SK-N-SH (cell line): ENCODE measurements at regions not wholly inside any gene's neighbourhood (a gene's known extent, or its start where the extent isn't known, plus 50 kb on each side); places are given as distances from the start of the nearest gene placed in this dataset.
A peak's percentile ranks its signal among the peaks of the same experiment; 100 is the strongest.

Experiments used
- CTCF ChIA-PET: fragments of 300-600, 350-600 bp; formaldehyde crosslinking; extraction: SDS; loops from one replicate; lab custom pipeline; 2021; lab: Yijun Ruan, JAX
- POLR2A ChIA-PET: fragments of 350-600 bp; sonication (Branson Sonifier 250); formaldehyde crosslinking; extraction: SDS; loops from one replicate; lab custom pipeline; 2020; ENCODE audit warnings: antibody characterized with exemption, inconsistent platforms; lab: Yijun Ruan, JAX
- DNase-seq: peaks from one replicate; pipeline ENCODE4 v3.0.0; 2012
- H2AFZ ChIP-seq: fragments of 200-600 bp; sonication (generic); 2 replicates; pipeline ENCODE4 v1.8.1; 2016; ENCODE audit warnings: antibody characterized with exemption, mild to moderate bottlenecking, low read depth
- H3F3A ChIP-seq: fragments of 200-600 bp; sonication (generic); replicated peaks from 2 replicates; pipeline ENCODE3; 2016; ENCODE audit warnings: antibody characterized with exemption, mild to moderate bottlenecking; ENCODE audit not compliant: insufficient read depth
- H3K27ac ChIP-seq, 2 experiments: fragments of 200-500 bp in 1 of 2; fragments of 200-600 bp in 1 of 2; sonication (Bioruptor generic) in 1 of 2; sonication (generic), shearing (Covaris generic) in 1 of 2; 2 replicates each; pipeline versions ENCODE4 v1.5.1 to v1.6.1; 2014 to 2016; ENCODE audit warnings: low read depth in 2 of 2, inconsistent platforms in 1 of 2, low read length in 1 of 2, mild to moderate bottlenecking in 1 of 2, mixed read lengths in 1 of 2
- H3K27me3 ChIP-seq: fragments of 200-600 bp; sonication (generic), shearing (Covaris generic); 2 replicates; pipeline ENCODE4 v1.6.1; 2016; ENCODE audit warnings: mixed run types; ENCODE audit not compliant: insufficient read depth
- H3K36me3 ChIP-seq, 2 experiments: fragments of 200-500 bp in 1 of 2; fragments of 200-600 bp in 1 of 2; sonication (Bioruptor generic) in 1 of 2; sonication (generic) in 1 of 2; replicated peaks in 1 of 2; 2 replicates each; pipeline versions ENCODE3 to v1.5.1; 2014 to 2016; ENCODE audit warnings: low read length in 1 of 2, mild to moderate bottlenecking in 1 of 2; ENCODE audit not compliant: insufficient read depth in 2 of 2, control insufficient read depth in 1 of 2
- H3K4me1 ChIP-seq, 2 experiments: fragments of 200-500 bp in 1 of 2; fragments of 200-600 bp in 1 of 2; sonication (Bioruptor generic) in 1 of 2; sonication (generic), shearing (Covaris generic) in 1 of 2; 2 replicates each; pipeline versions ENCODE4 v1.5.1 to v1.6.1; 2014 to 2016; ENCODE audit warnings: low read depth in 1 of 2, low read length in 1 of 2, mixed run types in 1 of 2; ENCODE audit not compliant: insufficient read depth in 2 of 2, control insufficient read depth in 1 of 2
- H3K4me2 ChIP-seq: fragments of 200-600 bp; sonication (generic), shearing (Covaris generic); 2 replicates; pipeline ENCODE4 v1.6.1; 2017; ENCODE audit warnings: mixed run types
- H3K4me3 ChIP-seq, 2 experiments: fragments of 200-500 bp in 1 of 2; fragments of 200-600 bp in 1 of 2; sonication (Bioruptor generic) in 1 of 2; sonication (generic), shearing (Covaris generic) in 1 of 2; 2 replicates each; pipeline versions ENCODE4 v1.5.1 to v1.8.1; 2014 to 2016; ENCODE audit warnings: low read depth in 2 of 2, inconsistent platforms in 1 of 2, low read length in 1 of 2, mild to moderate bottlenecking in 1 of 2, mixed read lengths in 1 of 2, moderate library complexity in 1 of 2
- H3K79me2 ChIP-seq: fragments of 200-600 bp; sonication (generic); 2 replicates; pipeline ENCODE4 v1.8.1; 2017; ENCODE audit warnings: mild to moderate bottlenecking; ENCODE audit not compliant: insufficient read depth
- H3K9ac ChIP-seq: fragments of 200-600 bp; sonication (generic); 2 replicates; pipeline ENCODE4 v1.6.1; 2017; ENCODE audit warnings: mixed run types
- H3K9me2 ChIP-seq: fragments of 200-600 bp; sonication (generic); 2 replicates; pipeline ENCODE4 v1.6.1; 2017; ENCODE audit warnings: mixed run types
- H3K9me3 ChIP-seq: fragments of 200-600 bp; sonication (generic); 2 replicates; pipeline ENCODE4 v1.6.1; 2017; ENCODE audit warnings: mixed run types, mild to moderate bottlenecking, moderate library complexity
- H4K20me1 ChIP-seq: fragments of 200-600 bp; sonication (generic); 2 replicates; pipeline ENCODE4 v1.6.1; 2017; ENCODE audit warnings: mild to moderate bottlenecking, mixed run types; ENCODE audit not compliant: insufficient read depth
- CHD2 ChIP-seq: fragments of 150-350 bp; IDR thresholded peaks from 2 replicates; pipeline ENCODE4 v1.6.1; 2018; ENCODE audit warnings: low read length; ENCODE audit not compliant: partially characterized antibody
- ELF1 ChIP-seq: IDR thresholded peaks from 2 replicates; pipeline ENCODE4 v1.4.0; 2012
- EP300 ChIP-seq, 2 experiments: IDR thresholded peaks; 2 replicates each; pipeline versions ENCODE4 v1.4.0 to v1.6.1; 2012; ENCODE audit warnings: borderline replicate concordance in 1 of 2, low read depth in 1 of 2, low read length in 1 of 2
- EZH2phosphoT487 ChIP-seq: fragments of 200-600 bp; sonication (generic); IDR thresholded peaks from 2 replicates; pipeline ENCODE4 v1.6.1; 2017; ENCODE audit warnings: low read depth, mixed run types, mild to moderate bottlenecking, antibody characterized with exemption, moderate library complexity, borderline replicate concordance
- FOSL2 ChIP-seq: IDR thresholded peaks from 2 replicates; pipeline ENCODE4 v1.4.0; 2012; ENCODE audit warnings: low read depth, mild to moderate bottlenecking, moderate library complexity, borderline replicate concordance
- FOXJ3 ChIP-seq: sonication (generic); formaldehyde crosslinking; IDR thresholded peaks from 2 replicates; pipeline ENCODE4 v1.5.1; 2020; ENCODE audit warnings: mild to moderate bottlenecking, missing genetic modification reagents
- FOXM1 ChIP-seq: IDR thresholded peaks from 2 replicates; pipeline ENCODE4 v1.4.0; 2012; ENCODE audit warnings: low read depth, mild to moderate bottlenecking
- JUND ChIP-seq: IDR thresholded peaks from 2 replicates; pipeline ENCODE4 v1.4.0; 2012
- MEF2A ChIP-seq: IDR thresholded peaks from 2 replicates; pipeline ENCODE4 v1.4.0; 2012; ENCODE audit warnings: low read depth, borderline replicate concordance
- MXI1 ChIP-seq: IDR thresholded peaks from 2 replicates; pipeline ENCODE4 v1.6.1; 2012; ENCODE audit warnings: mild to moderate bottlenecking, low read depth, low read length, improper control_type of control experiment
- NRF1 ChIP-seq: IDR thresholded peaks from 2 replicates; pipeline ENCODE4 v1.6.1; 2012; ENCODE audit warnings: low read depth, mild to moderate bottlenecking, low read length
- RXRA ChIP-seq: IDR thresholded peaks from 2 replicates; pipeline ENCODE4 v1.4.0; 2012; ENCODE audit warnings: low read depth, mild to moderate bottlenecking, borderline replicate concordance
- TCF12 ChIP-seq: IDR thresholded peaks from 2 replicates; pipeline ENCODE4 v1.4.0; 2012
- TEAD4 ChIP-seq: IDR thresholded peaks from 2 replicates; pipeline ENCODE4 v1.4.0; 2012; ENCODE audit warnings: mild to moderate bottlenecking, borderline replicate concordance; ENCODE audit not compliant: insufficient read depth
- WGBS: methylation state at CpG from one replicate; pipeline ENCODE4 v1.1.6; 2017; ENCODE audit warnings: low lambda C conversion rate; 5-methylcytosine and 5-hydroxymethylcytosine counted together
- TF ChIP-seq, protein P1 (sequence below): fragments of 200-600 bp; sonication (generic); IDR thresholded peaks from 2 replicates; pipeline ENCODE4 v1.6.1; 2017; ENCODE audit warnings: antibody characterized with exemption, mild to moderate bottlenecking, moderate library complexity
- TF ChIP-seq, protein P2 (sequence below): IDR thresholded peaks from 2 replicates; pipeline ENCODE4 v1.6.1; 2012; ENCODE audit warnings: mild to moderate bottlenecking, low read depth, low read length, moderate library complexity
- TF ChIP-seq, protein P3 (sequence below): IDR thresholded peaks from 2 replicates; pipeline ENCODE4 v1.4.0; 2012; ENCODE audit warnings: low read depth

DNA sequence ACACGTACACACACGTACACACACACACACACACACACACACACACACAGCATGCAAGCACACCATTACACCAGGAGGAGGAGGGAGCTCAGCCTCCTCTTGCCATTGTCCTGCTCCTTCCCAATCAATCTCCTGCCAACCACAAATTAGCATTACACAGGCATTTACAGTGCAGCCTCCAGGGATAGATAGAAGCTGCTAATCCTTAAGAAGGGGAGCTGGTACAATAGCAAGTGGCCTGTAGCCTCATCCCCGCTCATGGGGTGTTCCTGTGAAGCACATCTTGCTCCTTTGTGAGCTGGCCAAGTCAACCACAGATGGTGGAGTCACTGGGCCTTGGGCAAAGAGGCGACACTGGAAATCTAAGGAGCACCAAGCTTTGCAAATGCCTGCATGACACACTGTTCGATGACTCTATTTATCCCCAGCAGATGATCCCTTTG is 110.3 kb upstream of the PKDCC start:
- POLR2A ChIA-PET: interaction anchor here (1.1 to 2.5 kb wide), 4 partner anchors 10 to 109 kb away, joined by 4 to 14 read pairs (median 12); partner anchors contain the start of gene PKDCC
- Histone ChIP-seq H3K9ac (no peak overlapping the region), H3K36me3 (no peaks in the 10 kb centered on the region), H2AFZ (no peak overlapping the region), H3K27me3 (no peaks in the 10 kb centered on the region), H3K4me1 (peaks cover 19 to 33% of the 10 kb centered on the region in 2 experiments; a peak in 3 of 4 replicates), H3F3A (no peaks in the 10 kb centered on the region), H3K9me3 (no peaks in the 10 kb centered on the region), H3K4me3 (no peak overlapping the region)
- WGBS: 64% methylated on average over 4 of the region's 5 CpGs
- DNase-seq: peak; percentile 53
- TF ChIP-seq JUND (no peak), FOXM1 (no peak), RXRA (no peak), MXI1 (no peak), ELF1 (no peak), NRF1 (no peak), EZH2phosphoT487 (no peak), TCF12 (no peak), CHD2 (no peak), MEF2A (no peak), FOSL2 (no peak), EP300 (IDR thresholded peaks at IDR 0.05; ENCODE audit: borderline replicate concordance in 1 of 2, low read depth in 1 of 2, low read length in 1 of 2) (no peak), TEAD4 (no peak), FOXJ3 (no peak)
- TF ChIP-seq, protein P1, sequence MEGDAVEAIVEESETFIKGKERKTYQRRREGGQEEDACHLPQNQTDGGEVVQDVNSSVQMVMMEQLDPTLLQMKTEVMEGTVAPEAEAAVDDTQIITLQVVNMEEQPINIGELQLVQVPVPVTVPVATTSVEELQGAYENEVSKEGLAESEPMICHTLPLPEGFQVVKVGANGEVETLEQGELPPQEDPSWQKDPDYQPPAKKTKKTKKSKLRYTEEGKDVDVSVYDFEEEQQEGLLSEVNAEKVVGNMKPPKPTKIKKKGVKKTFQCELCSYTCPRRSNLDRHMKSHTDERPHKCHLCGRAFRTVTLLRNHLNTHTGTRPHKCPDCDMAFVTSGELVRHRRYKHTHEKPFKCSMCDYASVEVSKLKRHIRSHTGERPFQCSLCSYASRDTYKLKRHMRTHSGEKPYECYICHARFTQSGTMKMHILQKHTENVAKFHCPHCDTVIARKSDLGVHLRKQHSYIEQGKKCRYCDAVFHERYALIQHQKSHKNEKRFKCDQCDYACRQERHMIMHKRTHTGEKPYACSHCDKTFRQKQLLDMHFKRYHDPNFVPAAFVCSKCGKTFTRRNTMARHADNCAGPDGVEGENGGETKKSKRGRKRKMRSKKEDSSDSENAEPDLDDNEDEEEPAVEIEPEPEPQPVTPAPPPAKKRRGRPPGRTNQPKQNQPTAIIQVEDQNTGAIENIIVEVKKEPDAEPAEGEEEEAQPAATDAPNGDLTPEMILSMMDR: no peak
- TF ChIP-seq, protein P2, sequence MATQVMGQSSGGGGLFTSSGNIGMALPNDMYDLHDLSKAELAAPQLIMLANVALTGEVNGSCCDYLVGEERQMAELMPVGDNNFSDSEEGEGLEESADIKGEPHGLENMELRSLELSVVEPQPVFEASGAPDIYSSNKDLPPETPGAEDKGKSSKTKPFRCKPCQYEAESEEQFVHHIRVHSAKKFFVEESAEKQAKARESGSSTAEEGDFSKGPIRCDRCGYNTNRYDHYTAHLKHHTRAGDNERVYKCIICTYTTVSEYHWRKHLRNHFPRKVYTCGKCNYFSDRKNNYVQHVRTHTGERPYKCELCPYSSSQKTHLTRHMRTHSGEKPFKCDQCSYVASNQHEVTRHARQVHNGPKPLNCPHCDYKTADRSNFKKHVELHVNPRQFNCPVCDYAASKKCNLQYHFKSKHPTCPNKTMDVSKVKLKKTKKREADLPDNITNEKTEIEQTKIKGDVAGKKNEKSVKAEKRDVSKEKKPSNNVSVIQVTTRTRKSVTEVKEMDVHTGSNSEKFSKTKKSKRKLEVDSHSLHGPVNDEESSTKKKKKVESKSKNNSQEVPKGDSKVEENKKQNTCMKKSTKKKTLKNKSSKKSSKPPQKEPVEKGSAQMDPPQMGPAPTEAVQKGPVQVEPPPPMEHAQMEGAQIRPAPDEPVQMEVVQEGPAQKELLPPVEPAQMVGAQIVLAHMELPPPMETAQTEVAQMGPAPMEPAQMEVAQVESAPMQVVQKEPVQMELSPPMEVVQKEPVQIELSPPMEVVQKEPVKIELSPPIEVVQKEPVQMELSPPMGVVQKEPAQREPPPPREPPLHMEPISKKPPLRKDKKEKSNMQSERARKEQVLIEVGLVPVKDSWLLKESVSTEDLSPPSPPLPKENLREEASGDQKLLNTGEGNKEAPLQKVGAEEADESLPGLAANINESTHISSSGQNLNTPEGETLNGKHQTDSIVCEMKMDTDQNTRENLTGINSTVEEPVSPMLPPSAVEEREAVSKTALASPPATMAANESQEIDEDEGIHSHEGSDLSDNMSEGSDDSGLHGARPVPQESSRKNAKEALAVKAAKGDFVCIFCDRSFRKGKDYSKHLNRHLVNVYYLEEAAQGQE: no peak
- TF ChIP-seq, protein P3, sequence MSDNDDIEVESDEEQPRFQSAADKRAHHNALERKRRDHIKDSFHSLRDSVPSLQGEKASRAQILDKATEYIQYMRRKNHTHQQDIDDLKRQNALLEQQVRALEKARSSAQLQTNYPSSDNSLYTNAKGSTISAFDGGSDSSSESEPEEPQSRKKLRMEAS: no peak
- TF ChIP-seq, all 33 proteins: peak for 0
- H3K4me2 ChIP-seq: no peak overlapping the region
- no peaks in the 10 kb centered on the region for H4K20me1 ChIP-seq
- CTCF ChIA-PET: interaction anchor here (0.7 to 6.9 kb wide), 14 partner anchors 11 to 150 kb away, joined by 3 to 38 read pairs (median 4); no protein-coding TSS in a partner anchor
- H3K9me2 ChIP-seq: no peaks in the 10 kb centered on the region
- H3K79me2 ChIP-seq: no peaks in the 10 kb centered on the region
- 0 out of 4 replicates have a peak overlapping the region, but pooled peaks of 1 of the 2 experiments have one; percentile 8 for H3K27ac ChIP-seq
